T-helper 17 cell (primary cell): ENCODE measurements at regions not wholly inside any gene's neighbourhood (a gene's known extent, or its start where the extent isn't known, plus 50 kb on each side); places are given as distances from the start of the nearest gene placed in this dataset.

Source experiments
- ATAC-seq: fragments of 150-1000 bp; cut with Tn5 transposase; 2 replicates; pipeline ENCODE4 v1.10.0; 2021; ENCODE audit warnings: mild to moderate bottlenecking, moderate library complexity
- DNase-seq, 3 donors: peaks; one replicate each; pipeline versions ENCODE4 v3.0.0 to v3.0.0-alpha.2; 2020 to 2021
- H3K9me3 ChIP-seq: one replicate; pipeline ENCODE4 v1.7.0; 2013; ENCODE audit warnings: low read length, mild to moderate bottlenecking; ENCODE audit not compliant: control insufficient read depth, poor library complexity, severe bottlenecking
- H3K27ac Mint-ChIP-seq: one replicate; pipeline ENCODE4 v1.8.0; 2022; ENCODE audit warnings: mild to moderate bottlenecking, moderate library complexity, mixed read lengths
- H3K27me3 Mint-ChIP-seq: one replicate; pipeline ENCODE4 v1.8.0; 2022; ENCODE audit warnings: mixed read lengths
- H3K36me3 Mint-ChIP-seq: one replicate; pipeline ENCODE4 v1.8.0; 2022; ENCODE audit warnings: low read depth, mixed read lengths
- H3K4me1 Mint-ChIP-seq: one replicate; pipeline ENCODE4 v1.8.0; 2022; ENCODE audit warnings: mild to moderate bottlenecking, mixed read lengths
- H3K4me3 Mint-ChIP-seq: one replicate; pipeline ENCODE4 v1.8.0; 2022; ENCODE audit warnings: mild to moderate bottlenecking, moderate library complexity, mixed read lengths

GRCh38 chr4:155099231-155099630 is 109.2 kb upstream of the NPY2R start:
- Mint-ChIP-seq H3K27me3 (peaks cover 7% of the 10 kb centered on the region), H3K36me3 (no peaks in the 10 kb centered on the region), H3K4me1 (no peaks in the 10 kb centered on the region), H3K27ac (no peak overlapping the region), H3K4me3 (no peak overlapping the region)
- ATAC-seq (no peak), DNase-seq (no peak)
- no peaks in the 10 kb centered on the region for H3K9me3 ChIP-seq

DNA sequence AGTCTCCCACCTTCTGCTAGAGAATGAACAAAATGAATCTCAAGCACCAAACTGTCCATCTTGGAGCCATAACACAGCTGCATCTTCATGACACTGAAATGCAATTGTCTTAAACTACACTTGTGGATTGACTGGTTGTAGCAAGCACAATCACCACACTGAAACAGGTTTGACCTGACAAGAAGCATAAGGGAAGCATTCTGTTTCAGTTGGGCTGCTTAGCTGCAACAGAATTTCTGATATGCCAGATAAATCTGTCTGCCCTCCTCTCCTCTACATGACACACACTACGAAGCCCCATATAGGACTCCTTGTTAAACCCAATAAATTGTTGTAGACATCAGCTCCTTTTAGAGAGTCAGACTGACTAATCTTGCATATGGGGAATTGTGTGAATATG is 101.8 kb upstream of the NPY2R start:
- no peaks in the 10 kb centered on the region for H3K9me3 ChIP-seq
- no peak overlapping the region for H3K27ac Mint-ChIP-seq
- H3K27me3 Mint-ChIP-seq = no peaks in the 10 kb centered on the region
- no peaks in the 10 kb centered on the region for H3K4me1 Mint-ChIP-seq
- H3K36me3 Mint-ChIP-seq = peaks cover 2% of the 10 kb centered on the region
- ATAC-seq = no peak
- DNase-seq = no peak
- no peak overlapping the region for H3K4me3 Mint-ChIP-seq

DNA sequence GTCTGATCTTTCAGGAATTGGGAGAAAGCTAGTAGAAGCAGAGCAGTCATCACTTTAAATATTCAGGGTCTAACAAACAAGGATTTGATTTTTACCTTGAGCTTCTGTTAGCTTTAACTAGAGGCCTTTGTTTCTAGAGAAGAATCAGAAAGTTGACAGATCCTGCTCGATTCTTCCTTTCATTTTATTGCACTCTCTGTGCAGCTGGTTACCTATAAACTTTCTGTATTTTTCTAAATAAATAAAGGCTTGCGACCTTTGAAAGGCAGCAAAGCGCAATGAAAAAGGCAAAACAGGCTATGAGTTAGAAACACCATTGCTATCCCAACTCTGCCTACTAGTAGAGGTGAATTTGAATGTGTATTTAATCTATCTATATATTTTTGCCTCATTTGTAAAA is 101.4 kb upstream of the NPY2R start:
- Mint-ChIP-seq H3K27ac (no peak overlapping the region), H3K36me3 (peaks cover 2% of the 10 kb centered on the region), H3K27me3 (no peaks in the 10 kb centered on the region), H3K4me1 (no peaks in the 10 kb centered on the region), H3K4me3 (no peak overlapping the region)
- no peaks in the 10 kb centered on the region for H3K9me3 ChIP-seq
- no peak for DNase-seq
- no peak for ATAC-seq

DNA sequence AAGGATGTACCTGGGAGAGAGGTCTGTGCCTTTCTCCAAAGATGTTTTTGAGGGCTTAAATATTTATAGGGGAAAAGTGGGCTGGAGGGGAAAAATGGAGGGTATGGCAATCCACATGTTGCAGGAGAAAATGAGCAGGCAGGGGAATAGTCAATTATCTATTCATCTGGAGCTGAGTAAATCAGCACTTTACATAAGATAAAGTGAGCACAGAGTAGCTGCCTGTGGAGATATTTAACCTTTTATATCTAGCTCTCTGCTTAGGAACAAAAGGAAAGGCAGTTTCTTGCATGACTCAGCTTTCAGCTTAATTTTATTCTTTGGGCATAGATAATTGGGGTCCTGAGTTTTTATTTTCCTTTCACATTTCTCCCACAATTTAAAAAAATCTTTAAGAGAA is 93.6 kb upstream of the NPY2R start:
- H3K4me1 Mint-ChIP-seq = no peaks in the 10 kb centered on the region
- no peak overlapping the region for H3K27ac Mint-ChIP-seq
- DNase-seq = no peak
- no peaks in the 10 kb centered on the region for H3K9me3 ChIP-seq
- H3K36me3 Mint-ChIP-seq = no peaks in the 10 kb centered on the region
- ATAC-seq = no peak
- no peak overlapping the region for H3K4me3 Mint-ChIP-seq
- no peaks in the 10 kb centered on the region for H3K27me3 Mint-ChIP-seq

DNA sequence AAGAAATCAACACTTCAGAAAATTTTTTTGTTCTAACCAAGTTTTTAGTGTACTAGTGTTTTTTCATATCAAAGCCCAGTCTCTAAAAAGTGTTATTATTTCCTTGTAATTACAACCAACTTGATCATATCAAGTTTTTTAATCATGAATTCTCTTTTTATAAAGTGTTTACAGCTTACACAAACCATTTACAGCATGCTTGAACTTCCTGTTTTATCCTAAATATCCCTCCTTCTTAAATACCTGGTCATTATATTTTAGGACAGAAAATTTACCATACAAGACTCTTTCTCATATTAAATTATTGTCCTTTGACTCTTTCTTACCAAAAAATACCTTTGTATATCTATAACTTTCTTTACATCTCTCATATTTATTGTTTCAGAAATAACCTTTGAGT is 89.4 kb upstream of the NPY2R start:
- H3K36me3 Mint-ChIP-seq = no peaks in the 10 kb centered on the region
- peaks cover 7% of the 10 kb centered on the region for H3K27me3 Mint-ChIP-seq

DNA sequence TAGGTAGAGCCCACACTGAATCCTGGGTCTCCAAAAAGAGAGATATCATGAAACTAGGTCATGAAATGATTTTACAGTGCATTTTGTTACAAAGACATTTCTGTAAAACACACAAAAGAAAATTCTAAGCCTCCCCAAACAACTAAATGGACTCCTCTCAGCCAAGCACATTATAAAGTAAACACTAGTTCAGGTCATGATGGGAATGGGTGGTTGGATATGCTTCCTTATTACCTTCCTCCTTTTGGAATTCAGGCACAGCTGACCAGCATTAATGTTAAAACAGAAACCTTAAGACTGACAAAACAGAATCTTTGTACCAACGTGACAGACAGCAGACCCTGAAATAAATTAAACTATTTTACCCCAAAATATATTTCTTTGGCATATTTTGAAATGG is 87.9 kb upstream of the NPY2R start:
- ATAC-seq (no peak), DNase-seq (no peak)
- Mint-ChIP-seq H3K36me3 (no peaks in the 10 kb centered on the region), H3K27ac (no peak overlapping the region), H3K4me1 (peaks cover 3% of the 10 kb centered on the region), H3K27me3 (peaks cover 7% of the 10 kb centered on the region), H3K4me3 (no peak overlapping the region)
- H3K9me3 ChIP-seq = no peaks in the 10 kb centered on the region

More for the DNA sequence above, 89.4 kb upstream of the NPY2R start:
- H3K4me1 Mint-ChIP-seq = peaks cover 3% of the 10 kb centered on the region
- no peaks in the 10 kb centered on the region for H3K9me3 ChIP-seq
- H3K27ac Mint-ChIP-seq = no peak overlapping the region
- H3K4me3 Mint-ChIP-seq = no peak overlapping the region
- no peak for DNase-seq
- ATAC-seq = no peak

- Mint-ChIP-seq H3K4me1 (peaks cover 3% of the 10 kb centered on the region), H3K27me3 (peaks cover 7% of the 10 kb centered on the region), H3K4me3 (no peak overlapping the region), H3K36me3 (no peaks in the 10 kb centered on the region), H3K27ac (no peak overlapping the region)
- no peaks in the 10 kb centered on the region for H3K9me3 ChIP-seq
- ATAC-seq (no peak), DNase-seq (no peak)
Measured at GRCh38 chr4:155122382-155122781, 86.1 kb upstream of the NPY2R start.

DNA sequence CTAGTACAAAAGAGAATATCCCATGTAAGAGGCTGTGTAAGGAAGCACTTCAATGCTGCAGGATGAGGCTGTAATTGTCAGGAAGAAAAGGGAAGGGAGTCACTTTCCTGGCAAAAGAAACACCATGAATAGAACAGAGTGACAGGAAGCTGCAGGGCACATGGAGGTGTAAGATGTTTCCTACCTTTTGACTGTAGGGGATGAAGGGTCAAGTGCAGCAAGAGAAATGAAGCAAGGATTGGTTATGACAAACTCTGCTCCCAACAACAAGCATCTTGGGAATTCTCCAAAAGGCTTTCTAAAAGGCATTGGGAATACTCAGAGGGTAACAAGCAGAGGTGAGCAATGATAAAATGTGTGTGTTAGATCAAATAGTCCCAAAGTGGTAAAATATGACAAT is 74.3 kb upstream of the NPY2R start:
- Mint-ChIP-seq H3K4me3 (no peak overlapping the region), H3K27ac (no peak overlapping the region), H3K4me1 (no peaks in the 10 kb centered on the region), H3K36me3 (no peaks in the 10 kb centered on the region), H3K27me3 (no peaks in the 10 kb centered on the region)
- DNase-seq (no peak), ATAC-seq (no peak)
- no peaks in the 10 kb centered on the region for H3K9me3 ChIP-seq

GRCh38 chr4:155140889-155141288 is 67.5 kb upstream of the NPY2R start:
- no peak overlapping the region for H3K27ac Mint-ChIP-seq
- H3K4me1 Mint-ChIP-seq = no peaks in the 10 kb centered on the region
- H3K9me3 ChIP-seq = no peaks in the 10 kb centered on the region
- ATAC-seq = no peak
- H3K27me3 Mint-ChIP-seq = no peaks in the 10 kb centered on the region
- H3K36me3 Mint-ChIP-seq = no peaks in the 10 kb centered on the region
- H3K4me3 Mint-ChIP-seq = no peak overlapping the region
- DNase-seq = no peak

- H3K27ac Mint-ChIP-seq = no peak overlapping the region
- ATAC-seq (no peak), DNase-seq (no peak)
- H3K4me1 Mint-ChIP-seq = no peaks in the 10 kb centered on the region
- no peaks in the 10 kb centered on the region for H3K9me3 ChIP-seq
- H3K4me3 Mint-ChIP-seq = no peak overlapping the region
- H3K36me3 Mint-ChIP-seq = no peaks in the 10 kb centered on the region
- no peaks in the 10 kb centered on the region for H3K27me3 Mint-ChIP-seq
Measured at GRCh38 chr4:155143512-155143911, 64.9 kb upstream of the NPY2R start.
